BE2C (cell line): ENCODE measurements at regions not wholly inside any gene's neighbourhood (a gene's known extent, or its start where the extent isn't known, plus 50 kb on each side); places are given as distances from the start of the nearest gene placed in this dataset.

Source experiments
- DNase-seq: peaks from one replicate; pipeline ENCODE4 v3.0.0-alpha.2; 2020
- H3K27me3 ChIP-seq: fragments of 250-450 bp; sonication (Bioruptor Pico); 2 replicates; pipeline ENCODE4 v1.5.1; 2020; ENCODE audit warnings: mild to moderate bottlenecking
- H3K36me3 ChIP-seq: fragments of 250-450 bp; sonication (Bioruptor Pico); 2 replicates; pipeline ENCODE4 v1.5.1; 2020; ENCODE audit warnings: mild to moderate bottlenecking
- H3K4me1 ChIP-seq: fragments of 250-450 bp; sonication (Bioruptor Pico); 2 replicates; pipeline ENCODE4 v1.5.1; 2020
- H3K4me3 ChIP-seq: 2 replicates; pipeline ENCODE4 v1.5.1; 2011; ENCODE audit warnings: low read depth, low read length
- H3K9me3 ChIP-seq: fragments of 250-450 bp; sonication (Bioruptor Pico); 2 replicates; pipeline ENCODE4 v1.5.1; 2020
- TF ChIP-seq, protein P1 (sequence below): IDR thresholded peaks from 2 replicates; pipeline ENCODE4 v1.5.1; 2012; ENCODE audit warnings: mild to moderate bottlenecking, low read depth, low read length

- TF ChIP-seq, protein P1, sequence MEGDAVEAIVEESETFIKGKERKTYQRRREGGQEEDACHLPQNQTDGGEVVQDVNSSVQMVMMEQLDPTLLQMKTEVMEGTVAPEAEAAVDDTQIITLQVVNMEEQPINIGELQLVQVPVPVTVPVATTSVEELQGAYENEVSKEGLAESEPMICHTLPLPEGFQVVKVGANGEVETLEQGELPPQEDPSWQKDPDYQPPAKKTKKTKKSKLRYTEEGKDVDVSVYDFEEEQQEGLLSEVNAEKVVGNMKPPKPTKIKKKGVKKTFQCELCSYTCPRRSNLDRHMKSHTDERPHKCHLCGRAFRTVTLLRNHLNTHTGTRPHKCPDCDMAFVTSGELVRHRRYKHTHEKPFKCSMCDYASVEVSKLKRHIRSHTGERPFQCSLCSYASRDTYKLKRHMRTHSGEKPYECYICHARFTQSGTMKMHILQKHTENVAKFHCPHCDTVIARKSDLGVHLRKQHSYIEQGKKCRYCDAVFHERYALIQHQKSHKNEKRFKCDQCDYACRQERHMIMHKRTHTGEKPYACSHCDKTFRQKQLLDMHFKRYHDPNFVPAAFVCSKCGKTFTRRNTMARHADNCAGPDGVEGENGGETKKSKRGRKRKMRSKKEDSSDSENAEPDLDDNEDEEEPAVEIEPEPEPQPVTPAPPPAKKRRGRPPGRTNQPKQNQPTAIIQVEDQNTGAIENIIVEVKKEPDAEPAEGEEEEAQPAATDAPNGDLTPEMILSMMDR = no peak
- no peaks in the 10 kb centered on the region for H3K4me1 ChIP-seq
- no peaks in the 10 kb centered on the region; the same call in 1 of the 2 replicates for H3K9me3 ChIP-seq
- H3K27me3 ChIP-seq = 0 out of 2 replicates have a peak, but pooled peaks cover 2% of the 10 kb centered on the region
- no peak overlapping the region for H3K4me3 ChIP-seq
- no peaks in the 10 kb centered on the region for H3K36me3 ChIP-seq
- no peak for DNase-seq
Measured at GRCh38 chr15:39454189-39454986, 126.5 kb upstream of the THBS1 start.

DNA sequence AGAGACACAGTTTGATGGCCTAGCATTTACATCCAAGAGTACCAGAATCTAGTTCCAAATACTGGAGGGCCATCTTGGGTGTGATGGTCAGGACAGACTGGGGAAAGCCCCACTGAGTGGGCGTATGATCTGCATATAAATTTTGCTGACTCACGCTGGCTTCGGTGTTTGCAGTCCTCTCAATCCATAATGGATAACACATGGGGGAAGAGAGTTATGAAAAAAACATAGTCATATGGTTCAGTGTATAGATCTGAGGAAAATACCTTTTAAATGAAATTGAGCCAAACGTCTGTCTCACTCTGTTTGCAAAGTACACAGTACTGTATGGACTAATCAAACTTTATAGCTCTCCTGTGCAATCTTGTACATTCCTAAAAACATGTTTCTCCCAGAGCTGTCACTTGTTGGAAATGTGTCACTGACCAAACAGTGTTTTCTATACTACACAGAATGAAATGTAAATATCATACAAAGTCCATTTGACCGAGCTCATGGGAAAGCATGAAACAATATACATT lies 125.3 kb upstream of the THBS1 start:
- TF ChIP-seq, protein P1 = no peak
- Histone ChIP-seq H3K36me3 (no peaks in the 10 kb centered on the region), H3K4me1 (no peaks in the 10 kb centered on the region), H3K9me3 (no peaks in the 10 kb centered on the region), H3K27me3 (0 out of 2 replicates have a peak, but pooled peaks cover 2% of the 10 kb centered on the region), H3K4me3 (no peak overlapping the region)
- DNase-seq = no peak

DNA sequence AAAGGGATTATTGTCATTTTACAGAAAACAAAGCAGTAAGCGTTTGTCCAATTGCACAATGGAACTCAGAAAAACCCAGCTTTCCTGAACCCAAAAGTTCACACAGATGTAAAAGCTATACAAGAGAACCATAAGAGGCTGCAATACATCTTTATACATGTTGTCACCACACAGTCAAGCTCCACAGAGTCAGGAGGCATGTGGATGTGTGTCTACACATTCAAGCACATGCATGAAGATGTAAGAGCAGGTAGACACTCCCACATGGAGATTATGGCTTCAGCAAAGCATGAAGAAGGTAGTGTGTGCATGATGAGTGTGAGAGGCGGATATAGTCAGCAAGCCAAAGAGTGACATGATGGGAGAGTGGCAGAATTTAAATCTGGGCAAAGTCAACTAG lies 124.7 kb upstream of the THBS1 start:
- Histone ChIP-seq H3K9me3 (no peaks in the 10 kb centered on the region), H3K27me3 (0 out of 2 replicates have a peak, but pooled peaks cover under 1% of the 10 kb centered on the region), H3K4me3 (no peak overlapping the region), H3K4me1 (no peaks in the 10 kb centered on the region), H3K36me3 (no peaks in the 10 kb centered on the region)
- TF ChIP-seq, protein P1 = no peak
- no peak for DNase-seq

GRCh38 chr15:39456582-39457330 lies 124.1 kb upstream of the THBS1 start:
- Histone ChIP-seq H3K4me1 (no peaks in the 10 kb centered on the region), H3K36me3 (no peaks in the 10 kb centered on the region), H3K27me3 (no peaks in the 10 kb centered on the region), H3K9me3 (no peaks in the 10 kb centered on the region), H3K4me3 (no peak overlapping the region)
- no peak for DNase-seq
- TF ChIP-seq, protein P1 = no peak

DNA sequence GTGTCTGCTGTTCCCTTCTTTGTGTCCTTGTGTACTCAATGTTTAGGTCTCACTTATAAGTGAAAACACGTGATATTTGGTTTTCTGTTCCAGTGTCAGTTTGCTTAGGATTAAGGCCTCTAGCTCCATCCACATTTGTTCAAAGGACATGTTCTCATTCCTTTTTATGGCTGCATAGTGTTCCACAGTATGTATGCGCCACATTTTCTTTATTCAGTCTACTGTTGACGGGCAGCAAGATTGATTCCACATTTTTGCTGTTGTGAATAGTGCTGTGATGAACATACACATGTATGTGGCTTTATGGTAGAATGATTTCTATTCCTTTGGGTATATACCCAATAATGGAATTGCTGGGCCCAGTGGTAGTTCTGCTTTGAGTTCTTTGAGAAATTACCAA lies 122.7 kb upstream of the THBS1 start:
- TF ChIP-seq, protein P1 = no peak
- no peaks in the 10 kb centered on the region for H3K9me3 ChIP-seq
- no peaks in the 10 kb centered on the region for H3K4me1 ChIP-seq
- no peaks in the 10 kb centered on the region for H3K36me3 ChIP-seq
- H3K27me3 ChIP-seq = no peaks in the 10 kb centered on the region
- no peak overlapping the region for H3K4me3 ChIP-seq
- DNase-seq = no peak
